ENCODE measurements at regions not wholly inside any gene's neighbourhood (a gene's known extent, or its start where the extent isn't known, plus 50 kb on each side); places are given as distances from the start of the nearest gene placed in this dataset.
A peak's percentile ranks its signal among the peaks of the same experiment; 100 is the strongest.

DNA sequence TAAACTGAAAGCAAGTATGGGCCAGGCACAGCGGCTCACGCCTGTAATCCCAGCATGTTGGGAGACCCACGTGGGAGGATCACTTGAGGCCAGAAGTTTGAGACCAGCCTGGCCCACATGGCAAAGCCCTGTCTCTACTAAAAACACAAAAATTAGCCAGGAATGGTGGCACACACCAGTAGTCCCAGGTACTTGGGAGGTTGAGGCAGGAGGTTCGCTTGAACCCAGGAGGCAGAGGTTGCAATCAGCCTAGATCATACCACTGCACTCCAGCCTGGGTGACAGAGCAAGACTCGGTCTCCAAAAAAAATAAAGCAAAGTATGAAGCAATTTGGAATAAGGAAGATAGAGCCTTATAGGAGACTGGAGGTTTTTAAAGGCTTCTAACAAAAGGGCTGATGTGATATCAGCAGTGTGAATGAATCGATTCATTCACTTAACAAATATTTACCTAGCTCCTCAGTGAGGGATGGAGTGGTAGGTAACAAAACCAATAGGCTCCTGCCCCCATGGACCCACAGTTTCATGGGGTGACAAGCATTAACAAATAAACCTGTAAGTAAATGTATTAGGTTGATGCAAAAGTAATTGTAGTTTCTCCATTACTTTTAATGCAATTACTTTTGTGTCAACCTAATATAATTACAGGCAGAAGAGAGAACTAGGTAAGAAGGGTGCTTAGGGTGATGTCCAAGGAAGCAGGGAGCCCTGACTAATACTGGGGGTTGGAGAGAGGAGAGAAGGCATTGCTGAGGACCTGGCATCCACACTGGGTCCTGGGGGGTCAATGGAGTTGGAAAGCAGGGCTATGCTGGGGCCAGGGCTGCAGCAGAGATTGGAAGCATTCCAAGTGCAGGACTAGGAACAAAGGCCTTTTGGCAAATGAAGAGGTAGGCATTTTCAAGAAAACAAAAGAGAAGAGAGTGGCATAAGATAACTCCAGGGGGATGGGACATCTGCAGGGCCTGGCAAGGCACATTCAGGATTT lies 195.4 kb upstream of the ARL4C start:
- peak; percentile 75 for DNase-seq

DNA sequence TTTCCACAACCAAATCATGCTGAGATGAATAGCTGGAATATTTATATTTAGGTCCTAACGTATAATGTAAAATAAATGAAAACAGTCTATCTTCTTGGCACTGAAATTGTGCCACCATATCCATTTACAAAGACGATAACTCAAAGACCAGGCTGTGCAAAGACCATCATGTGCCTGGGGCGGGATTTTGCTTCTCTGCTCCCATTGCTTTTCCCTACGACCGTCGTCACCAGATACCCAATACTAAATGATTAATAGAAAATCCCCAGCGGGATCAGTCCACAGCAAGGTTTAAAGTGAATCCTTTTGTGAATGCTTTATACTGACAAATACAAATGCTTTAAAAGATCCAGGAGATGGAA lies 194.3 kb upstream of the ARL4C start:
- DNase-seq = peak; percentile 97

DNA sequence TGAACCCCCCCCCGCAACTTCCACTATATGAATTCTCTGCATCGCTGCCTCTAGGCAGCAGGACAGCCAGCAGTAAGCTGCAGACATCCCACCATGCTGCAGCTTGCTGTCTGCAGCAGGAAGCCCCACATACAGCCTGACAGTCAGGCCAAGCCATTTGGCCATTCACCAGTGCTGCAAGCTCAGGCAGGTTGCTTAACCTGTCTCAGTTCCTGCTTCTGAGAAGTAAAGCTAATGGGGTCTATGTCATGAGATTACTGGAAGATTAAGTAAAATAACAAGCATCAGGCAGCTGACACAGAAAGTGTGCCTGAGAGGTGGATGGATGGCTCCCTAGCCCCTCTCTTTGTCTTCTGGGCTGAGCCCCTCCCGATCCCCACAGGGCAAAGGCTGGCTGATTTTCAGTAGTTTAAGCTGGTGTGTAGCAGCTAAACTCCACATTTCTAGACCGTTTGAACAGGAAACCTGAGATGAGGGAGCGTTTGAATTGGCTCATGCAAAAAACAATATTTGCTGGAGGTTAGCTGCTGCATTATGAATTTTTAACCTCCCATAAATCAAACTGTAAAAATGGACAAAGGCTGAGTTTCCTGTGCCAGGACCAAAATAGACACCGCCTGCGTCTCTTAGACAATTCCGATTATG lies 193.8 kb upstream of the ARL4C start:
- DNase-seq = peak; percentile 99

DNA sequence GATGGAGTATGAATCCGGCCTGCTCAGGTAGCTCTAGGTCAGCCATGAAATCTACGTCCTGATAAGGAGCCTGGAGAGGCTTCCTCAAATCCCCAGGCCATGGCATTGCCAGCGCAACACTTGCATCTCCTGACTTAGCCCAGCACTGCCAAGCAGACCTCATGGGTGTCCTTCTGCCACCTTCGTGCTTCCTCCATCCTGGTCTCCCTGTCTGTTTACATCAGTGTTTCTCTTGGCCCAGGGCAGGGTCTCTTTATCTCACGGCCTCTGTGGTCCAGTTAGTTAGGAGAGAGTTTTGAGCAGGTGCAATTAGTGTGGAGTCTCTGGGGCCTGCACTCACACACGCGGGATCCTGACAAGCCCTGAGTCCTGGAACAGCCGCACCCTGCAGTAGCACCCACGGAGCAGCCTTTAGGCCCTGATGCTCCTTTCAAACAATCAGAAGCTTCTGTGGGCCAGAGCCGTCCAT lies 193.1 kb upstream of the ARL4C start:
- DNase-seq = no peak

DNA sequence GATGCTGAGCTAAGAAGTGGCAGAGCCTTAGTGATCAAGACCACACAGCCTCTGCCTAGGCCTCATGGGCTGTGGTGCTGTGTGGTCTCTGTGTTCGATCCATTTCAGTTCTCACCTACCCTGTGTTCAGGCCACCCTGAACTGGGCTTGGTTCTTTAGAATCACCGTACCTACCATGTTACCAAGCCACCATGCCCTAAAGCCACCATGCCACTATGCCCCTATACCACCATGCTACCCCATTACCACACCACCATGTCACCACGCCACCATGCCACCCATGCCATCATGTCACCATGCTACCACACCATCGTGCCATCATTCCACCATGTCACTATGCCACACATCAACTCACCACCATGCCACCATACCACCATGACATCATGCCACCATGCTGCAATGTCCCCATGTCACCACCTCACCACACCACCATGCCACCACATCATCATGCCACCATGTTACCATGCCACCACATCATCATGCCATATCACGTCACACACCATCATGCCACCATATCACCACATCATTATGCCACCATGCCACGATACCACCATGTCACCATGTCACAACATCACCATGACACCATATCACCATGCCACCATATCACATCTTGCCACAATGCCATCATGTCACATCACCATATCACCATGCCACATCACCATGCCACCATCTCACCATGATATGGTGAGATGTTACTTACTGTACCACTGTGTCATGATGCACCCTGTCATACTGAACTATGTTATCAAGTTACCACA lies 191.0 kb upstream of the ARL4C start:
- DNase-seq = no peak

GRCh38 chr2:234686088-234686890 lies 189.4 kb upstream of the ARL4C start:
- peak; percentile 15 for DNase-seq

DNA sequence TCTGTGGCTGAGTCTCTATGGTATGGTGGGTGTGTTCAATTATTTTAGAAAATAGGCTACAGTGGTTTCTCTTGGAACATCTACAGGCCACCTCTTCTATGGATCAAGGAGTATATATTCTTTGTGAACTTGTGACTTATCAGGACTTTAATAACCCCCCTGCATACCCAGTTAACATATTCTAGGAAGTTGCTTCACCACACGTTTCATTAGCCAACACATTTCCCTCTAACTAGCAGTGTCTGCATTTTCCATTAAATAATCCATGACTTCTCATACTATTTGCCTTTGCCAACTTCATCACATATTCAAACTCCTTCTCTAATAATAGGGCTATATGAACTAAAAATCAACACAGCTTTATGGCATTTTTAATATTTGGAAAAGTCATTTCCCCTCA lies 187.6 kb upstream of the ARL4C start:
- DNase-seq = no peak

DNA sequence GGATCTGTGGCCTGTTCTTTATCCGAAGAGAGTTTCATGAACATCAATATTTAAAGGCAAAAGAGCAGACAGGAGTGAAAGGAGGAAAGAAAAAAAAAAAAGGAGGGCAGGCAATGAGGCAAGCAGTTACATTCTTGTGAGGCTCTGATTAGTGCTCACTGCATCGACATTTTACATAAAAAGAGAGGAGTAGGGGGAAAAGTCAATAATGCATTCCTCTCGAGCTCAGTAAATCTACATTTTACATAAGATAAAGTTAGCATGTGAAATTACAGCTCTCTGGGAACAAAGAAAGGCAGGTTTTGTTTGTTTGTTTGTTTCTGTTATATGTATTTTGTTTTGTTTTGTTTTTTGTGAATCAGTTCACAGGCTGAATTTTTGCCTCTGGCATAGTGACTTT lies 187.1 kb upstream of the ARL4C start:
- DNase-seq = no peak

- peak; percentile 94 for DNase-seq
These were observed 185.8 kb upstream of the ARL4C start for GRCh38 chr2:234682492-234683228.

DNA sequence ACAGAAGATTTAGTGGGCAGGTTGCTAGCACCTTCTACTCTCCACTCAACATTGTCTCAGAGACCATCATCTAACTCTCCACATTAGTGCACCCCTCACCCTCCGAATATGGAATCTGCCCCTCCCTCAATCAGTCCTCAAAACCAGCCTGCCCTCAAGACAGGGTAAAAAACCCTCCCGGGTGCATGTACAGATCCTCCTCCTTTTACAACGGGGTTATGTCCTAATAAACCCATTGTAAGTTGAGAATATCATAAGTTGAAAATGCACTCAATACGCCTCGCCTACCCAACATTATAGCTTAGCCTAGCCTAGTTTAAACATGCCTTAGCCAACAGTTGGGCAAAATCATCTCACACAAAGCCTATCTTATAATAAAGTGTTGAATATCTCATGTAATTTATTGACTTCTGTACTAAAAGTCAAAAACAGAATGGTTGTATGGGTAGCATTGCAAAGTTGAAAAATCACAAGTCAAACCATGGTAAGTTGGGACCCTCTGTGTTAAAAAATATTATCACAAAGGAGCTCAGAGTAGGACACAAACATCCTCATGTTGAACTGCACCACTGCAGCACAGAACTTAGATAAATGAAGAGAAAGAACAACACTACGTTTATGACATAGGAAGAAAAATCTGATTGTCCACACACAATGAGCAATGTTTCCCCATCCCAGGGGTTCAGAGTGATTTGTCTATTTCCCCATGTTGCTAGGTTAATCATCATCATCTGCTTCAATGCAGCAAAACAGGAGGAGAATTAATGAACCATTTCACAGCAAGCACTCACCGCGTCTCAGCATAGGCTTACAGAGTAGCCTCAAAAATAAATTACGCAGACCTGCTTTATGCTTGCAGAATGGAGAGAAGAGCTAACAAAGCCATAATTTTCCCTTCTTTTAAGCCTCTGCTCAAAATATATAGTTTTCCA lies 184.1 kb upstream of the ARL4C start:
- DNase-seq = no peak

- no peak for DNase-seq
These were observed 183.1 kb upstream of the ARL4C start for GRCh38 chr2:234679741-234680687.

GRCh38 chr2:234679301-234679740 lies 182.4 kb upstream of the ARL4C start:
- DNase-seq = no peak

DNA sequence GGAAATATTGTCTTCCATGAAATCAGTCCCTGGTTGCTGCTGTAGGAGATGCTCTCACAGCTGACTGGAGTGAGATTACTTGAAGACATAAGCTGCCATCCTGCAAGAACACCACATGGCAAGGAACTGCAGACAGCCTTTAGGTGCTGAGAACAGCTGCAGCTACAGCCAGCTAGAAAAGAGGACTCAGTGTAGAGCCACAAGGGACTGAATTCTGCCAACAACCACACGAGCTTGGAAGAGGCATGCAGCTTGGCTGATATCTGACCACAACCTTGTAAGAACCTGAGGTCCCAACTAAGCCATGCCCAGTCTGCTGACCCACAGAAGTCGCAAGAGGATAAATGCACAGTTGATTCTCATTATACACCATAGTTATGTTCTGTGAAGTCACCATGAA lies 181.8 kb upstream of the ARL4C start:
- no peak for DNase-seq

GRCh38 chr2:234677758-234678538 lies 181.1 kb upstream of the ARL4C start:
- no peak for DNase-seq

DNA sequence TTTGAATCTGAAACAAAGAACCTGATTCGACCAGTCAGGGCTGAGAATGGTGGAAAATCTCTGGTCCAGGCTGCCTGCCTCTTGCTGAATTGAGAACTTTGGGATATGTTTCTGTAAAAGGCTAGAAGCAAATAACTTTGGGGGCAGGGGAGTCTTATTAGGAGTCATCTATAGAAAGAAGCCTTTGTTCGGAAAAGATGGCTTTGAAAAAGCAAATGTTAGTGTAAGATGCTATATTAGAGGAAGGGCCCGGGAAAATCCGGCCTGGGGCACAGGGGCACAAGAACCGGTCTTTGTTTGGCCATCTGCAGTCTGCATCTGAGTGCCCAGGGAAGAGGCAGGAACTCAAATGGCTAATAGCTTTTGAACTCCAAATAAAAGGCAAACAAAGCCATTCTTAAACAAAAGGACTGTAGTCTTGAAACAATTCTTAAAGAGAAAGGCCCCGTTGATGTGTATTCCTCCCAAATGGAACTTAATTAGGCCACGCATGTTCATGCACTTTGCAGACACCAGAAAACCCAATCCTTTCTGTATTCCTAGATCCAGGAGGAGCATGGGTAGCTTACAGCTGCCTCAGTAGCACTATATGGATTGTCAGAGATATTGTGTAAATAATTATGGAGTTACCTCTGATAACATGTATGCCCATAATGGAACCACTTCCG lies 180.0 kb upstream of the ARL4C start:
- DNase-seq = peak; percentile 76

GRCh38 chr2:234676109-234676782 lies 179.4 kb upstream of the ARL4C start:
- peak; percentile 99 for DNase-seq

DNA sequence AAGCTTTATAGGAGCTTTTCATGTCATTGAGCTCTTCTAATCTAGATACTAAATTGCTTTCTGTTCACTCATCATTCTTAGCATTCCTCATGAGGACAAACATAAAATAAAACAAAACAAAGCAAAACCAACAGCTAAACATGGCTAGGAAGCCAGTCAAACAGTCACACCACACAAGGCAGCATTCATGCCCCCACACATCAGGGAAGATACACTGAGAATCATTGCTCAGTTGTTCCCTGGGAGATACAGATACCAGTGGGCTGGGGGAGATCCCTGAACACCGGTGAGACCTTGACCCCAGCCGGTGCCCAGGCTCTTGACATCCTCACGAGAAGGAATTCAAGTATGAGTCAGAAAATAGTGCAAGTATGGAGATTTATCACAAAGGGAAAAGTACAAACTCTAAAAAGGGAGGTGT lies 177.9 kb upstream of the ARL4C start:
- no peak for DNase-seq
